ENCODE measurements at regions not wholly inside any gene's neighbourhood (a gene's known extent, or its start where the extent isn't known, plus 50 kb on each side); places are given as distances from the start of the nearest gene placed in this dataset.

GRCh38 chr2:72004976-72005375, 142.7 kb downstream of the CYP26B1 start:
- Histone ChIP-seq H3K27ac (ENCODE audit: low read depth, low read length) (no peak overlapping the region), H3K79me2 (ENCODE audit: insufficient read depth, low read length) (no peaks in the 10 kb centered on the region), H3K27me3 (ENCODE audit: low read length) (no peaks in the 10 kb centered on the region), H2AFZ (ENCODE audit: low read depth, low read length, severe bottlenecking) (no peak overlapping the region), H3K4me2 (ENCODE audit: low read depth, low read length, poor library complexity, severe bottlenecking) (no peak overlapping the region), H3F3A (ENCODE audit: insufficient read depth) (no peaks in the 10 kb centered on the region), H3K9me3 (ENCODE audit: insufficient read depth, low read length) (no peaks in the 10 kb centered on the region), H3K4me3 (ENCODE audit: insufficient read depth, low read length, poor library complexity, severe bottlenecking) (no peak overlapping the region), H4K20me1 (ENCODE audit: low read depth, low read length) (no peaks in the 10 kb centered on the region), H3K9me2 (replicated peaks; ENCODE audit: insufficient read depth, low read length) (no peaks in the 10 kb centered on the region), H3K36me3 (ENCODE audit: low read length) (no peaks in the 10 kb centered on the region), H3K9ac (ENCODE audit: low read length) (no peak overlapping the region)
- TF ChIP-seq CTCF (IDR thresholded peaks at IDR 0.05; ENCODE audit: insufficient read depth, low read length, poor library complexity, severe bottlenecking) (no peak), EZH2phosphoT487 (conservative IDR thresholded peaks at IDR 0.05; ENCODE audit: low read length) (no peak)

- no peak for TF ChIP-seq EZH2phosphoT487 (conservative IDR thresholded peaks at IDR 0.05; ENCODE audit: low read length)
- TF ChIP-seq CTCF (IDR thresholded peaks at IDR 0.05; ENCODE audit: insufficient read depth, low read length, poor library complexity, severe bottlenecking), result no peak
- no peaks in the 10 kb centered on the region for H3K9me3 ChIP-seq (ENCODE audit: insufficient read depth, low read length)
- no peaks in the 10 kb centered on the region for H3K9me2 ChIP-seq (replicated peaks; ENCODE audit: insufficient read depth, low read length)
These were observed 143.3 kb downstream of the CYP26B1 start for GRCh38 chr2:72004201-72004915.

GRCh38 chr2:72003796-72004195, 143.9 kb downstream of the CYP26B1 start:
- Histone ChIP-seq H4K20me1 (ENCODE audit: low read depth, low read length) (no peaks in the 10 kb centered on the region), H3K9ac (ENCODE audit: low read length) (no peak overlapping the region), H3K9me3 (ENCODE audit: insufficient read depth, low read length) (no peaks in the 10 kb centered on the region), H3K9me2 (replicated peaks; ENCODE audit: insufficient read depth, low read length) (no peaks in the 10 kb centered on the region), H3K27me3 (ENCODE audit: low read length) (no peaks in the 10 kb centered on the region), H3F3A (ENCODE audit: insufficient read depth) (no peaks in the 10 kb centered on the region), H3K4me3 (ENCODE audit: insufficient read depth, low read length, poor library complexity, severe bottlenecking) (no peak overlapping the region), H3K27ac (ENCODE audit: low read depth, low read length) (no peak overlapping the region), H3K4me2 (ENCODE audit: low read depth, low read length, poor library complexity, severe bottlenecking) (no peak overlapping the region), H3K79me2 (ENCODE audit: insufficient read depth, low read length) (no peaks in the 10 kb centered on the region), H3K36me3 (ENCODE audit: low read length) (no peaks in the 10 kb centered on the region), H2AFZ (ENCODE audit: low read depth, low read length, severe bottlenecking) (no peak overlapping the region)
- TF ChIP-seq CTCF (IDR thresholded peaks at IDR 0.05; ENCODE audit: insufficient read depth, low read length, poor library complexity, severe bottlenecking) (no peak), EZH2phosphoT487 (conservative IDR thresholded peaks at IDR 0.05; ENCODE audit: low read length) (no peak)

More at GRCh38 chr2:72004201-72004915, 143.3 kb downstream of the CYP26B1 start:
- Histone ChIP-seq H3K4me3 (ENCODE audit: insufficient read depth, low read length, poor library complexity, severe bottlenecking) (no peak overlapping the region), H3K27me3 (ENCODE audit: low read length) (no peaks in the 10 kb centered on the region), H3K36me3 (ENCODE audit: low read length) (no peaks in the 10 kb centered on the region), H3K79me2 (ENCODE audit: insufficient read depth, low read length) (no peaks in the 10 kb centered on the region), H4K20me1 (ENCODE audit: low read depth, low read length) (no peaks in the 10 kb centered on the region), H3K4me2 (ENCODE audit: low read depth, low read length, poor library complexity, severe bottlenecking) (no peak overlapping the region), H3K9ac (ENCODE audit: low read length) (no peak overlapping the region), H2AFZ (ENCODE audit: low read depth, low read length, severe bottlenecking) (no peak overlapping the region), H3K27ac (ENCODE audit: low read depth, low read length) (no peak overlapping the region), H3F3A (ENCODE audit: insufficient read depth) (no peaks in the 10 kb centered on the region)
